Natural killer cell (primary cell): ENCODE measurements at regions not wholly inside any gene's neighbourhood (a gene's known extent, or its start where the extent isn't known, plus 50 kb on each side); places are given as distances from the start of the nearest gene placed in this dataset.

Experiments used
- ATAC-seq, 3 donors: fragments of 150-1000 bp in 2 of 3; fragments of 200-7000 bp in 1 of 3; cut with Tn5 transposase; 1 replicate in 1 of 3; 2 replicates in 2 of 3; pipeline ENCODE4 v1.10.0; 2021; ENCODE audit warnings: mild to moderate bottlenecking in 2 of 3, moderate library complexity in 2 of 3
- DNase-seq, 2 donors: peaks; one replicate each; pipeline versions ENCODE4 v3.0.0 to v3.0.0-alpha.2; 2013 to 2021; ENCODE audit warnings: mixed read lengths in 1 of 2
- H3K27ac ChIP-seq: one replicate; pipeline ENCODE4 v1.5.1; 2013; ENCODE audit warnings: mild to moderate bottlenecking, low read length
- H3K27me3 ChIP-seq: one replicate; pipeline ENCODE4 v1.6.1; 2013; ENCODE audit warnings: low read length; ENCODE audit not compliant: control insufficient read depth, insufficient read depth
- H3K36me3 ChIP-seq: one replicate; pipeline ENCODE4 v1.6.1; 2013; ENCODE audit warnings: low read length; ENCODE audit not compliant: control insufficient read depth, insufficient read depth
- H3K4me1 ChIP-seq: one replicate; pipeline ENCODE4 v1.6.1; 2013; ENCODE audit warnings: low read length; ENCODE audit not compliant: control insufficient read depth, insufficient read depth
- H3K4me3 ChIP-seq: one replicate; pipeline ENCODE4 v1.5.1; 2013; ENCODE audit warnings: low read length
- H3K9me3 ChIP-seq: one replicate; pipeline ENCODE4 v1.6.1; 2013; ENCODE audit warnings: low read length; ENCODE audit not compliant: control insufficient read depth, insufficient read depth
- H3K27ac Mint-ChIP-seq, 2 donors: one replicate each; pipeline ENCODE4 v1.8.0; 2022; ENCODE audit warnings: mild to moderate bottlenecking in 2 of 2, mixed read lengths in 2 of 2, moderate library complexity in 1 of 2
- H3K27me3 Mint-ChIP-seq, 2 donors: one replicate each; pipeline ENCODE4 v1.8.0; 2022; ENCODE audit warnings: low read depth in 2 of 2, mixed read lengths in 2 of 2
- H3K36me3 Mint-ChIP-seq: one replicate; pipeline ENCODE4 v1.8.0; 2022; ENCODE audit warnings: mixed read lengths
- H3K4me1 Mint-ChIP-seq, 2 donors: one replicate each; pipeline ENCODE4 v1.8.0; 2022; ENCODE audit warnings: mixed read lengths in 2 of 2
- H3K4me3 Mint-ChIP-seq: one replicate; pipeline ENCODE4 v1.8.0; 2022; ENCODE audit warnings: mild to moderate bottlenecking, moderate library complexity, mixed read lengths
- H3K9me3 Mint-ChIP-seq, 2 donors: one replicate each; pipeline ENCODE4 v1.8.0; 2022; ENCODE audit warnings: mixed read lengths in 2 of 2
- CTCF ChIP-seq: fragments of 200-600 bp; IDR thresholded peaks from one replicate; pipeline ENCODE4 v1.8.0; 2022; ENCODE audit warnings: antibody characterized with exemption
- WGBS: methylation state at CpG from one replicate; pipeline ENCODE4 v1.1.7; 2013; ENCODE audit warnings: missing lambda C conversion rate; ENCODE audit not compliant: insufficient coverage; 5-methylcytosine and 5-hydroxymethylcytosine counted together
- intact Hi-C: fragments of 100-400 bp; cut with micrococcal nuclease; formaldehyde crosslinking; loops from one replicate; pipeline ENCODE4 v1.14.2; 2022

- Histone ChIP-seq H3K4me1 (no peaks in the 10 kb centered on the region), H3K27me3 (peaks cover 2% of the 10 kb centered on the region), H3K9me3 (no peaks in the 10 kb centered on the region), H3K27ac (no peak overlapping the region), H3K36me3 (no peaks in the 10 kb centered on the region), H3K4me3 (no peak overlapping the region)
- H3K4me1 Mint-ChIP-seq = no peaks in the 10 kb centered on the region
- WGBS = 85% methylated on average over 8 of the region's 8 CpGs
- H3K27me3 Mint-ChIP-seq = peaks cover 12 to 23% of the 10 kb centered on the region in 2 donors
- H3K27ac Mint-ChIP-seq = no peak overlapping the region
- ATAC-seq = no peak
- intact Hi-C loops = no loop called here
- H3K4me3 Mint-ChIP-seq = no peak overlapping the region
- H3K9me3 Mint-ChIP-seq = no peaks in the 10 kb centered on the region
- DNase-seq = no peak
- no peaks in the 10 kb centered on the region for H3K36me3 Mint-ChIP-seq
- TF ChIP-seq CTCF = no peak
Observed at GRCh38 chr15:39357480-39358268, 223.2 kb upstream of the THBS1 start.

- peaks cover 2% of the 10 kb centered on the region for H3K27me3 ChIP-seq
- Mint-ChIP-seq H3K36me3 (no peaks in the 10 kb centered on the region), H3K9me3 (no peaks in the 10 kb centered on the region), H3K4me3 (no peak overlapping the region), H3K27me3 (peaks cover 17 to 26% of the 10 kb centered on the region in 2 donors), H3K27ac (no peak overlapping the region), H3K4me1 (no peaks in the 10 kb centered on the region)
- intact Hi-C loops = no loop called here
- no peaks in the 10 kb centered on the region for H3K9me3 ChIP-seq
- no peak for TF ChIP-seq CTCF
- DNase-seq = no peak
- H3K4me1 ChIP-seq = no peaks in the 10 kb centered on the region
- no peak overlapping the region for H3K4me3 ChIP-seq
- no CpG with 5 or more reads among the region's 3 CpGs for WGBS
- H3K27ac ChIP-seq = no peak overlapping the region
- no peaks in the 10 kb centered on the region for H3K36me3 ChIP-seq
- ATAC-seq = no peak
Observed at GRCh38 chr15:39358441-39359041, 222.3 kb upstream of the THBS1 start.

GRCh38 chr15:39359771-39360170, 221.1 kb upstream of the THBS1 start:
- intact Hi-C loops = no loop called here
- H3K9me3 Mint-ChIP-seq = no peaks in the 10 kb centered on the region
- DNase-seq = no peak
- peaks cover 21 to 39% of the 10 kb centered on the region in 2 donors for H3K27me3 Mint-ChIP-seq
- Histone ChIP-seq H3K9me3 (no peaks in the 10 kb centered on the region), H3K27ac (no peak overlapping the region), H3K4me1 (no peaks in the 10 kb centered on the region), H3K27me3 (peaks cover 2% of the 10 kb centered on the region), H3K36me3 (no peaks in the 10 kb centered on the region), H3K4me3 (no peak overlapping the region)
- no peak overlapping the region for H3K4me3 Mint-ChIP-seq
- no peak for ATAC-seq
- no peak overlapping the region for H3K27ac Mint-ChIP-seq
- no peak for TF ChIP-seq CTCF
- WGBS = 78% methylated on average over 3 of the region's 3 CpGs
- no peaks in the 10 kb centered on the region for H3K4me1 Mint-ChIP-seq
- H3K36me3 Mint-ChIP-seq = no peaks in the 10 kb centered on the region
